ENCODE measurements at regions not wholly inside any gene's neighbourhood (a gene's known extent, or its start where the extent isn't known, plus 50 kb on each side); places are given as distances from the start of the nearest gene placed in this dataset.

GRCh38 chr15:98071786-98072185, 111.3 kb downstream of the ARRDC4 start:
- TF ChIP-seq POLR2A (IDR thresholded peaks at IDR 0.05; ENCODE audit: low read depth, low read length) (no peak), CTCF (IDR thresholded peaks at IDR 0.05; ENCODE audit: extremely low read depth in 1 of 2, insufficient read depth in 1 of 2, low read depth in 1 of 2, low read length in 2 of 2) (no peak), POLR2AphosphoS5 (IDR thresholded peaks at IDR 0.05; ENCODE audit: insufficient read depth, low read depth, low read length) (no peak), EZH2 (IDR thresholded peaks at IDR 0.05; ENCODE audit: borderline replicate concordance, low read depth, low read length, severe bottlenecking) (no peak)
